ENCODE measurements at regions not wholly inside any gene's neighbourhood (a gene's known extent, or its start where the extent isn't known, plus 50 kb on each side); places are given as distances from the start of the nearest gene placed in this dataset.

DNA sequence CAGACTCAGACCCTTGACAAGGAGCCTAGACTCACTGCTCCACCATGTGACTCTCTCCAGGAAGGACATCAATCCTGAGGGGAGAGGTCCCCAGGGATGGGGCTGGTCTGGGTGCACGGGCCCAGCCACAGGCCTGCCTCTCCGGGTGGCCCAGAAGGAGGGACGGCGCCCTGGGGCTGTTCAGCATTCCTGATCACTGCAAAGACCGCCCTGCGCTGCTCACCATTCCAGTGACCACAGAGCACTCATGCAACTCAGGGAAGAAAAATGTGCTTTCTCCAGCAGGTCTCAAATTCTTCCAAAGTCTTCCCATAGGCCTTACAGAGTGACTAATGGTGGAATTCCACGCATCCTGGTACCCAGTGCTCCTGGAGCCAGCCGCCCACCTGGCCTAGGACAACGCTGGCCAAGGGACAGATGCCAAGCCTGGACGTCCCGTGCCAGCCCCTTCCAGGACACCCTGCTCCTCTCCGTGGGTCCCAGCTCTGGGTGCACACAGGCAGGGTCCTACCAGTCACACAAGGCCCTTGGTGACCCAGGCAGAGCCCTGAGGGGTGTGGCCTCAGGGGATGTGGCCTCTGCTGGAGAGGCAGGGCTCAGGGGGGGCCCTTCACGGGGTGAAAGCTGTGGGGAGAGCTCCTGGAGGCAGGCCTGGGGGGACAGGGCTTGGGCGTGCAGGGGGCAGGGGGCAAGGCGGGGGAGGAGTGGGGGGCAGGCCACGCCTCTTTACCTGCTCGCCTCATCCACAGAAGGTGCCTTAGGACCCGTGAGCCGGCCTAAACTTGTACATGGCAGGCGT is 178.8 kb downstream of the IGLL1 start (continued):
- TF ChIP-seq BACH1 (IDR thresholded peaks at IDR 0.05; ENCODE audit: low read length) (no peak), CTBP2 (IDR thresholded peaks at IDR 0.05; ENCODE audit: borderline replicate concordance, insufficient read depth, insufficient read length, low read length) (no peak), CEBPB (IDR thresholded peaks at IDR 0.05; ENCODE audit: low read depth, low read length) (no peak), EGR1 (IDR thresholded peaks at IDR 0.05; ENCODE audit: borderline replicate concordance, low read depth, low read length) (no peak), SIN3A (conservative IDR thresholded peaks at IDR 0.05 in 1 of 2, IDR thresholded peaks at IDR 0.05 in 1 of 2; ENCODE audit: low read depth in 1 of 2, low read length in 2 of 2) (no peak), HDAC6 (IDR thresholded peaks at IDR 0.05; ENCODE audit: low read depth, low read length) (no peak), MAFK (IDR thresholded peaks at IDR 0.05; ENCODE audit: low read depth, low read length) (no peak)

Measured in H1 (cell line).